PFSK-1 (cell line): ENCODE measurements at regions not wholly inside any gene's neighbourhood (a gene's known extent, or its start where the extent isn't known, plus 50 kb on each side); places are given as distances from the start of the nearest gene placed in this dataset.

ENCODE experiments used
- FOXP2 ChIP-seq: optimal IDR thresholded peaks from 2 replicates; pipeline ENCODE3; 2011; ENCODE audit warnings: borderline replicate concordance, control low read depth, inconsistent platforms; ENCODE audit not compliant: insufficient read depth; ENCODE audit errors: extremely low read length, extremely low read depth
- POLR2AphosphoS5 ChIP-seq: IDR thresholded peaks from 2 replicates; pipeline ENCODE4 v1.6.1; 2012; ENCODE audit warnings: low read depth, mild to moderate bottlenecking, control low read depth, low read length, moderate library complexity
- REST ChIP-seq, 2 experiments: IDR thresholded peaks; 2 replicates each; pipeline versions ENCODE4 v1.6.1 to v1.8.0; 2011 to 2012; ENCODE audit warnings: low read depth in 2 of 2, low read length in 2 of 2, control low read depth in 1 of 2, inconsistent platforms in 1 of 2, mild to moderate bottlenecking in 1 of 2, moderate library complexity in 1 of 2; ENCODE audit not compliant: insufficient read depth in 1 of 2
- SIN3A ChIP-seq: IDR thresholded peaks from 2 replicates; pipeline ENCODE4 v1.6.1; 2012; ENCODE audit warnings: mild to moderate bottlenecking, low read length, moderate library complexity, borderline replicate concordance; ENCODE audit not compliant: insufficient read depth
- TAF1 ChIP-seq: IDR thresholded peaks from 2 replicates; pipeline ENCODE4 v1.6.1; 2012; ENCODE audit warnings: low read length, control low read depth, borderline replicate concordance; ENCODE audit not compliant: insufficient read depth

GRCh38 chr1:8201331-8201861 lies 116.5 kb upstream of the SLC45A1 start:
- TF ChIP-seq REST (IDR thresholded peaks at IDR 0.05; ENCODE audit: insufficient read depth in 1 of 2, low read depth in 2 of 2, low read length in 2 of 2) (no peak), SIN3A (no peak), POLR2AphosphoS5 (no peak), TAF1 (no peak), FOXP2 (no peak)
